NCI-H748 (cell line): ENCODE measurements at regions not wholly inside any gene's neighbourhood (a gene's known extent, or its start where the extent isn't known, plus 50 kb on each side); places are given as distances from the start of the nearest gene placed in this dataset.
A peak's percentile ranks its signal among the peaks of the same experiment; 100 is the strongest.
"Not testable (repeated sequence)": the region's sequence is repeated elsewhere in the genome, so short reads cannot be mapped to it uniquely, and the experiment has no call there.

Source experiments
- DNase-seq: peaks from one replicate; lab custom pipeline; 2025; ENCODE audit not compliant: unreplicated experiment; lab: John Stamatoyannopoulos, UW

DNA sequence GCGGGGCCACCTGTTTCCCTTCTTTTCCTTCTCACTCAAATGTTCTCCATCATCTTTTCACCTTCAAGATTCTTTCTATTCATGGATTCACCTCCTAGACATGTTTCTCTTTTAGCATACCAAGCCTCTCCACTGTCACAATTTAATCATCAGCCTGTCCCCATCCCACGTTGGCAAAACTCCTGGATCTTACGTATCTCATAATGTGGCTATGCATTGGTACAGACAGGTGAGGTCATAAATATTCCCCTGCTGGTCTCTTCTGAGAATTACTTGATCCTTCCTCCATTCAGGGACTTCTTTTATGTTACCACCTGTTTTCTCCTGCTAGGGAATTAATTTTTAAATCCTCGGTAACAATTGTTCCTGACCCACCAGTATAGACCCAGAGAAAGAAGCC, 262.6 kb upstream of the NEBL start:
- DNase-seq: no peak

- DNase-seq: no peak
Observed at GRCh38 chr10:21158301-21158700, 261.2 kb upstream of the NEBL start.

GRCh38 chr10:21157664-21158063, 260.6 kb upstream of the NEBL start:
- no peak for DNase-seq

DNA sequence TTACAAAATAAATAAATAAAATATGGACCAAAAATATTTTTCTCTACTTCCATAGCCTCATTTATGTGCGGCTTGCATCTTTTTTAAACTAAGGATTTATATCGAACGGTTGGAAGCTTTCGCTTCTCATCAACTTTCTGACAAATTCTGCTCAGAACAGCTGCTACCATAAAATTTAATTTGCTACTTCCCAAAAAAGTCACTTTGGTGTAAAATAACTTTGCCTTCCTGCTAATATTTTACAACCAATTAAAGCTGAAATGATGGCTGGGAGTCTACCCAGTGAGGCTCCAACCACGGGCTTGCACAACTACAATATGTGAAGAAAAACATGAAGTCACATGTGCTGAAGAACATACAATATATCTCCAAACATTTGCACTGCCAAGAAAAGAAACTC, 253.1 kb upstream of the NEBL start:
- DNase-seq: no peak

DNA sequence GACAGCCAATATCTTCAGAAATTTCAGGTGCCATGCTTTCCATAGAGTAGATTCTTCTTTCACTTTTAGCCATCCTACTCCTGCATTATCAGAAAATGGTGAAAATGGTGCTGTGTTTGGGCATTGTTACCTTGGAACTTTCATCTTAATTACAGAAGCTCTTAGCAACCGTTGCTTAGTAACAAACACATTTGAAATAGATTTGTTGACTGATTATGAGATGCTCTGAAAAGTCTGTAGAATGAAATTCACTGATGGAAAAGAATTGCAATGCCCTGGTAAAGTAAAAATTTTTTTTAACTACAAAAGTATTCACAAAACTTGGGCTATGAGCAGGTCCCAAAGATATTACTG, 249.3 kb upstream of the NEBL start:
- peak; percentile 87 for DNase-seq

- DNase-seq: peak; percentile 52
Observed at GRCh38 chr10:21145751-21146435, 248.8 kb upstream of the NEBL start.

- no peak for DNase-seq
Observed at GRCh38 chr10:21144047-21144446, 246.9 kb upstream of the NEBL start.

DNA sequence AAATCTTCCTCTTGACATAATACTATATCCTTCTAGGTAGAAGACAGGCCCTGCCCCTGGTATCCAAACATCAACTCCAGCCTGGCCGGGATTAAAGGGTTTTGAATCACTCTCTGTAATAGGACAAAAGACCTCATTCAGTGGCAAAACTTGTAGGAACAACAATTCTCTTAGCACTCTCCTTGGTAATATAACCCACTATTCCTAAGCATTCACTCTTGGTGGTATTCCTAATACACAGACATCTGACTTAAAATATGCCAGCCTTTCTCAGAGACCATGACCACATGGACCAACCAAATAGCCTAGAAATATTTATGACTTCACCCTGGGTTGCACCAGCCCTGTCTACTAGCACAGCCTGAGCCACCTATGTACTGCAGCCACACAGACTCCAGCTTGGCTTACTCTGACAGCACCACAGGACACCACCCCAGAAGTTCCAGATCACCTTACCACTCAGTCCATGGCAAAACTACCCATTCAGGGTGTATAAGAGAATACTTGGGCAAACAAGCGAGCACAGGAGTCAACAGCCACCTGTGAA, 244.9 kb upstream of the NEBL start:
- DNase-seq: no peak

- DNase-seq: peak; percentile 83
Observed at GRCh38 chr10:21138769-21139340, 241.7 kb upstream of the NEBL start.

DNA sequence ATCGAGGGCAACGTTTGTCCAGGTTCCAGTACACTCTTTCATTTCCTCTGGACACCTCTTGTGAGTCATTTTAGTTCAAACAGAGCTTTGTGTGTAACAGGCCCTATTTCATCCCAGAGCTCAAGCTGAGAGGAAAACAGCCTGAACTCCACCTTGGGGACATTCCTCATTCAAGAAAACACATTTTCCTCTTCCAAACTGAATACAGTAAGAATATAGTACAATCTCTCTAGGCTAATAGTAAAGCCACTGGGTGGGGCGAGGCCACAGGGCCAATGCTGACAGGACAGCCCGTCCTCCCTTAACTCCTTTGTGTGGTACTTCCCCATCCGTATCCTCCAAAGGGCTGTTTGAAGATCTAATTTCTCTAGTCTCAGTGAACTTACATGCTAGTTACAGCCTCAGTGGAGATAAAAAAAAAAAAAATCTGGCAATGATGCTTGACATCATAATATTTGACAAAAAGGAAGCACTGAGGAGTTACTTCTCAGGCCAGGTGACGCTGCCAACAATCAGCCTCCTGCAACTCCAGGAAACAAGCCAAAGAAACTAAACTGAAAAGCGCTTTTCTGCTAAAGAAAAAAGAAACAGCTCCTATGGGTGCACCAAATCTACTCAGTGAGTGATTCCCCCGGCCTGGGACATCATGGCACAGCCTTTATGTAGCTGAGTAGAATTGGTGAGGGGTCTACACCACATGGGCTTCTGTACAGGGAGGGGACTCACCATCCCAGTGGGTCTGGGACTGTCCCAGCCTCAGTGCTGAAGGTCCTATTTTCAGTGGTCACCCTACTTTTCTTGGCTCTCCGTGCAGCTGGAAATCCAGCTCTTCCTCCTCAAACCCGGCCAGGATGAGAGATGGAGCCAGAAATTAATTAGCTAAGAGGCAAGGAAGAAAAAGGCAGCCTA, 238.2 kb upstream of the NEBL start:
- DNase-seq: no peak

DNA sequence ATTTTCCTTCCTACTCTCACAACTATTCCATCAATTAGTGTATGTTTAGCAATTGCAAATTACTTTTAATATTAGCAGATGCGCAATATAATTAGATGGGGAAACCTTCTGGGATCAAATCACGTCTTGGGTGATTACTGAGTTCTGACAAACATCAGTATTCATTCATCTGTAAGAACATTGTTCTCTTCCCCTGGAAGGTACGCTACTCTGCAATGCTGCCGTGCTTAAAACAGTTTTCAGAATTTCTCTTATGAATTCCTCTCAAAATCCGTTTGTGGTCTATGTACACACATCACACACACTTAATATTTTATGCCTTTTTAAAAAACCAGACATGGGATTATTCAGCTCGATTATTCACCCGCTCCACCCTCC, 237.5 kb upstream of the NEBL start:
- no peak for DNase-seq

DNA sequence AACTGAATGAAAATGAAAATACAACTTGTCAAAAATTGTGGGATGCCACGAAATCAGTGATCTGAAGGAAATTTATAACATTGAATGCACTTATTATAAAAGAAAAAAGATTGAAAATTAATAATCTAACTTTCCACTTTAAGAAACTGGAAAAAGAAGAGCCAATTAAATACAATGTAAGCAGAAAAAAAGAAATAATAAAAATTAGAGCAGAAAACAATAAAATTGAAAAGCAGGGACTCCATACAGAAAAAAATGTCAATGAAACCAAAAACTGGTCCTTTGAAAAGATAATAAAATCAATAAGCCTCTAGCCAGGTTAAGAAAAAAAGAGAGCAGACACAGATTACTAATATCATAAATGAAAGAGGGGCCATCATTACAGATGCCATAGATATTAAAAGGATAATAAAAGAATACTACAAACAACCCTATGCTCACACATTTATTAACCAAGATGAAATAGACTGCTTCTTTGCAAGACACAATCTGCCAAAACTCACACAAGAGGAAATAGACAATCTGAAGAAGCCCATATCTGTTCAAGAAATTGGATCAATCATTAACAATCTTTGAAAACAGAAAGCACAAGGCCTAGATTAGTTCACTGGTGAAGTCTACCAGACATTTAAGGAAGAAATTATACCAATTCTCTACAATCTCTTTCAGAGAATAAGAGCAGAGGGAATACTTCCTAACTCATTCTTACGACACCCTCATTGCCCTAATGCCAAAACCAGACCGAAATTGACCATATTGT, 233.8 kb upstream of the NEBL start:
- DNase-seq: no peak

- peak; percentile 20 for DNase-seq
Observed at GRCh38 chr10:21130108-21130507, 233.0 kb upstream of the NEBL start.

- no peak for DNase-seq
Observed at GRCh38 chr10:21125471-21126228, 228.5 kb upstream of the NEBL start.

- DNase-seq: no peak
Observed at GRCh38 chr10:21122907-21123306, 225.8 kb upstream of the NEBL start.

DNA sequence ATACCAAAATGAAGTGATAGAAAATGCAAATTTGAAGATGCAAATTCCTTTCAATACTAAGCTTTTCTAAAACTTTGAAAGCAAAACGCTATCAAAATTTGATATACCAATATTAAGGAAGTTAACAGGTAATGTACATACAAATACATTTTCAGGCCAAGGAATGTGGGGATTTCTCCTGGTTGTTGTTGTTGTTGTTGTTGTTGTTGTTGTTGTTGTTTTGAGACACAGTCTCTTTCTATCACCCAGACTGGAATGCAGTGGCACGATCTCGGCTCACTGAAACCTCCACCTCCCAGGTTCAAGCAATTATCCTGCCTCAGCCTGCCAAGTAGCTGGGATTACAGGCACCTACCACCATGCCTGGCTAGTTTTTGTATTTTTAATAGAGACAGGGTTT, 224.7 kb upstream of the NEBL start:
- not testable (repeated sequence) for DNase-seq

- DNase-seq: no peak
Observed at GRCh38 chr10:21114683-21115082, 217.6 kb upstream of the NEBL start.

DNA sequence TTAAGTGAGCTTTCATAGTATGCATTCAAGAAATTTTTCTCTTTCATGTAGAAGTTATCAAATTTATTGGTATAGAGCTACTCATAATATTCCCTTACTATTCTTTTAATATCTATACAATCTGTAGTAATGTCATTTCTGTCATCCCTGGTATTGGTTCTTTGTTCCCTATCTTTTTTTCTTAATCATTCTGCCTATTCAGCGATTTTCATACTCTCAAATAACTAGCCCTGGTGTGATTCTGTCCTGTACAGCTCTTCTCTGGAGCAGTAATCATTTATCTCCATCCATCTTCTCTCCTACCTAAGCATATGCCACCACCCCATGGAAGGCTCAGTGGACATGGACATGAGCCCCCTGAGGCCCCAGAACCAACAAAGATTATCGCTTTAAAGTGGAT, 213.2 kb upstream of the NEBL start:
- no peak for DNase-seq

- not testable (repeated sequence) for DNase-seq
Observed at GRCh38 chr10:21106931-21107330, 209.8 kb upstream of the NEBL start.

GRCh38 chr10:21105331-21105730, 208.2 kb upstream of the NEBL start:
- DNase-seq: not testable (repeated sequence)
